Caco-2 (cell line): ENCODE measurements at regions not wholly inside any gene's neighbourhood (a gene's known extent, or its start where the extent isn't known, plus 50 kb on each side); places are given as distances from the start of the nearest gene placed in this dataset.

Experiments
- BruUV-seq: library from RNA; stranded (reverse); fragments of 400-500 nt; replicated peaks from 2 replicates; lab custom pipeline; 2021; lab: Mats Ljungman, UMichigan
- CTCF ChIA-PET: fragments of 300-600 bp; sonication (Branson Sonifier 250); formaldehyde crosslinking; loops from one replicate; lab custom pipeline; 2022; ENCODE audit warnings: antibody characterized with exemption; lab: Charles Lee
- POLR2A ChIA-PET: fragments of 300-600 bp; sonication (Branson Sonifier 250); formaldehyde crosslinking; loops from one replicate; lab custom pipeline; 2022; ENCODE audit warnings: antibody characterized with exemption; lab: Charles Lee
- DNase-seq, 2 experiments: peaks; one replicate each; pipeline versions ENCODE4 v3.0.0 to v3.0.0-alpha.2; 2020 to 2022
- H3K27me3 ChIP-seq: replicated peaks from 2 replicates; pipeline ENCODE4 v1.6.0; 2011; ENCODE audit warnings: low read length; ENCODE audit not compliant: control insufficient read depth, insufficient read depth
- H3K36me3 ChIP-seq: 2 replicates; pipeline ENCODE4 v1.5.1; 2011; ENCODE audit warnings: low read length; ENCODE audit not compliant: control insufficient read depth, insufficient read depth
- H3K4me1 ChIP-seq: fragments of 250-450 bp; sonication (Bioruptor Pico); 2 replicates; pipeline ENCODE4 v1.5.1; 2020; ENCODE audit warnings: mild to moderate bottlenecking
- H3K4me3 ChIP-seq: 2 replicates; pipeline ENCODE4 v1.5.1; 2011; ENCODE audit warnings: low read depth, mild to moderate bottlenecking, control low read depth, low read length
- H3K9me3 ChIP-seq: fragments of 250-450 bp; sonication (Bioruptor Pico); 2 replicates; pipeline ENCODE4 v1.5.1; 2020; ENCODE audit warnings: mild to moderate bottlenecking, moderate library complexity
- H3K27ac Mint-ChIP-seq: one replicate; pipeline ENCODE4 v1.8.0; 2022; ENCODE audit warnings: mixed read lengths; ENCODE audit not compliant: unreplicated experiment
- H3K27me3 Mint-ChIP-seq: one replicate; pipeline ENCODE4 v1.8.0; 2022; ENCODE audit warnings: mixed read lengths; ENCODE audit not compliant: insufficient read depth, unreplicated experiment
- H3K36me3 Mint-ChIP-seq: one replicate; pipeline ENCODE4 v1.8.0; 2022; ENCODE audit warnings: mild to moderate bottlenecking, mixed read lengths; ENCODE audit not compliant: insufficient read depth, unreplicated experiment
- H3K4me1 Mint-ChIP-seq: one replicate; pipeline ENCODE4 v1.8.0; 2022; ENCODE audit warnings: low read depth, mixed read lengths; ENCODE audit not compliant: unreplicated experiment
- H3K4me3 Mint-ChIP-seq: one replicate; pipeline ENCODE4 v1.8.0; 2022; ENCODE audit warnings: mild to moderate bottlenecking, moderate library complexity, mixed read lengths; ENCODE audit not compliant: unreplicated experiment
- H3K9me3 Mint-ChIP-seq: one replicate; pipeline ENCODE4 v1.8.0; 2022; ENCODE audit warnings: mixed read lengths; ENCODE audit not compliant: unreplicated experiment
- CTCF ChIP-seq, 2 experiments: fragments of 200-600 bp in 1 of 2; IDR thresholded peaks; 1 replicate in 1 of 2; 2 replicates in 1 of 2; pipeline versions ENCODE4 v1.5.1 to v1.8.0; 2011 to 2022; ENCODE audit warnings: antibody characterized with exemption in 1 of 2, control low read depth in 1 of 2, inconsistent platforms in 1 of 2, low read depth in 1 of 2, low read length in 1 of 2, mild to moderate bottlenecking in 1 of 2, moderate library complexity in 1 of 2; ENCODE audit not compliant: insufficient read depth in 1 of 2, severe bottlenecking in 1 of 2, unreplicated experiment in 1 of 2
- intact Hi-C: fragments of 100-400 bp; cut with micrococcal nuclease; formaldehyde crosslinking; loops from one replicate; pipeline ENCODE4 v1.10.0; 2022; ENCODE audit not compliant: unreplicated experiment

- no peaks in the 10 kb centered on the region for H3K9me3 ChIP-seq
- Mint-ChIP-seq H3K4me3 (no peak overlapping the region), H3K9me3 (peaks cover 10% of the 10 kb centered on the region), H3K36me3 (no peaks in the 10 kb centered on the region), H3K27ac (no peak overlapping the region), H3K4me1 (no peaks in the 10 kb centered on the region), H3K27me3 (peaks cover 29% of the 10 kb centered on the region)
- ChIA-PET CTCF (no interaction called here), POLR2A (no interaction called here)
- no peak for TF ChIP-seq CTCF (IDR thresholded peaks at IDR 0.05; ENCODE audit: insufficient read depth in 1 of 2, low read depth in 1 of 2, low read length in 1 of 2, severe bottlenecking in 1 of 2, unreplicated experiment in 1 of 2)
- no peak overlapping the region for H3K4me3 ChIP-seq
- H3K36me3 ChIP-seq: no peaks in the 10 kb centered on the region
- no TSS peak for BruUV-seq
- no peaks in the 10 kb centered on the region for H3K4me1 ChIP-seq
- intact Hi-C loops: no loop called here
- no peaks in the 10 kb centered on the region for H3K27me3 ChIP-seq
- DNase-seq: no peak
These were observed 780.5 kb upstream of the GOT2 start for GRCh38 chr16:59514651-59515050.

- Mint-ChIP-seq H3K27me3 (peaks cover 11% of the 10 kb centered on the region), H3K9me3 (no peaks in the 10 kb centered on the region), H3K4me3 (no peak overlapping the region), H3K27ac (no peak overlapping the region), H3K36me3 (no peaks in the 10 kb centered on the region), H3K4me1 (no peaks in the 10 kb centered on the region)
- intact Hi-C loops: no loop called here
- H3K4me1 ChIP-seq: no peaks in the 10 kb centered on the region
- H3K9me3 ChIP-seq: no peaks in the 10 kb centered on the region
- ChIA-PET CTCF (no interaction called here), POLR2A (no interaction called here)
- no peak for TF ChIP-seq CTCF (IDR thresholded peaks at IDR 0.05; ENCODE audit: insufficient read depth in 1 of 2, low read depth in 1 of 2, low read length in 1 of 2, severe bottlenecking in 1 of 2, unreplicated experiment in 1 of 2)
- no peak for DNase-seq
- no peak overlapping the region for H3K4me3 ChIP-seq
- BruUV-seq: no TSS peak
- no peaks in the 10 kb centered on the region; the same call in 1 of the 2 replicates for H3K27me3 ChIP-seq
- H3K36me3 ChIP-seq: no peaks in the 10 kb centered on the region
These were observed 775.9 kb upstream of the GOT2 start for GRCh38 chr16:59510008-59510424.

GRCh38 chr16:59500601-59501000 lies 766.5 kb upstream of the GOT2 start:
- no peak for TF ChIP-seq CTCF (IDR thresholded peaks at IDR 0.05; ENCODE audit: insufficient read depth in 1 of 2, low read depth in 1 of 2, low read length in 1 of 2, severe bottlenecking in 1 of 2, unreplicated experiment in 1 of 2)
- intact Hi-C loops: no loop called here
- Histone ChIP-seq H3K4me3 (no peak overlapping the region), H3K27me3 (no peaks in the 10 kb centered on the region; the same call in 1 of the 2 replicates), H3K36me3 (no peaks in the 10 kb centered on the region), H3K9me3 (0 out of 2 replicates have a peak, but pooled peaks cover 4% of the 10 kb centered on the region), H3K4me1 (no peaks in the 10 kb centered on the region)
- no peaks in the 10 kb centered on the region for H3K4me1 Mint-ChIP-seq
- no peaks in the 10 kb centered on the region for H3K9me3 Mint-ChIP-seq
- H3K4me3 Mint-ChIP-seq: no peak overlapping the region
- DNase-seq: no peak
- no peak overlapping the region for H3K27ac Mint-ChIP-seq
- H3K27me3 Mint-ChIP-seq: peaks cover 3% of the 10 kb centered on the region
- ChIA-PET POLR2A (no interaction called here), CTCF (no interaction called here)
- BruUV-seq: no TSS peak
- H3K36me3 Mint-ChIP-seq: no peaks in the 10 kb centered on the region
